PC-9 (cell line): ENCODE measurements at regions not wholly inside any gene's neighbourhood (a gene's known extent, or its start where the extent isn't known, plus 50 kb on each side); places are given as distances from the start of the nearest gene placed in this dataset.

ENCODE experiments used
- BruUV-seq: library from RNA; stranded (reverse); fragments of 400-500 nt; replicated peaks from 2 replicates; lab custom pipeline; 2021; lab: Mats Ljungman, UMichigan
- CTCF ChIA-PET: fragments of 300-600 bp; sonication (Branson Sonifier 250); formaldehyde crosslinking; loops from one replicate; lab custom pipeline; 2022; ENCODE audit warnings: antibody characterized with exemption; lab: Charles Lee
- POLR2A ChIA-PET: fragments of 300-600 bp; sonication (Branson Sonifier 250); formaldehyde crosslinking; loops from one replicate; lab custom pipeline; 2022; ENCODE audit warnings: antibody characterized with exemption; ENCODE audit not compliant: unreplicated experiment; lab: Charles Lee
- DNase-seq, 2 experiments: peaks; one replicate each; pipeline versions ENCODE4 v3.0.0 to v3.0.0-alpha.2; 2015 to 2022; ENCODE audit warnings: mixed read lengths in 1 of 2
- H2AFZ ChIP-seq: fragments of 200-600 bp; sonication (generic); 2 replicates; pipeline ENCODE4 v1.8.1; 2017; ENCODE audit warnings: antibody characterized with exemption
- H3F3A ChIP-seq: fragments of 200-600 bp; sonication (generic); 2 replicates; pipeline ENCODE4 v1.8.1; 2017; ENCODE audit warnings: antibody characterized with exemption, mild to moderate bottlenecking, low read depth; ENCODE audit not compliant: insufficient read depth
- H3K27ac ChIP-seq: fragments of 200-600 bp; sonication (generic); 2 replicates; pipeline ENCODE4 v1.6.1; 2016; ENCODE audit warnings: mixed run types
- H3K27me3 ChIP-seq: fragments of 200-600 bp; sonication (generic); 2 replicates; pipeline ENCODE4 v1.6.1; 2016; ENCODE audit warnings: low read depth, mixed run types; ENCODE audit not compliant: insufficient read depth
- H3K36me3 ChIP-seq: fragments of 200-600 bp; sonication (generic); 2 replicates; pipeline ENCODE4 v1.6.1; 2016; ENCODE audit warnings: low read depth, mixed run types
- H3K4me1 ChIP-seq: fragments of 200-600 bp; sonication (generic); replicated peaks from 2 replicates; pipeline ENCODE4 v1.6.1; 2016; ENCODE audit warnings: mixed run types; ENCODE audit not compliant: insufficient read depth
- H3K4me2 ChIP-seq: fragments of 200-600 bp; sonication (generic); 2 replicates; pipeline ENCODE4 v1.6.1; 2017; ENCODE audit warnings: mixed run types
- H3K4me3 ChIP-seq: fragments of 200-600 bp; sonication (generic); 2 replicates; pipeline ENCODE4 v1.6.1; 2016; ENCODE audit warnings: mixed run types
- H3K79me2 ChIP-seq: fragments of 200-600 bp; sonication (generic); 2 replicates; pipeline ENCODE4 v1.6.1; 2017; ENCODE audit warnings: low read depth, mixed run types
- H3K9me2 ChIP-seq: fragments of 200-600 bp; sonication (generic); 2 replicates; pipeline ENCODE4 v1.8.1; 2017; ENCODE audit warnings: mild to moderate bottlenecking; ENCODE audit not compliant: insufficient read depth
- H3K9me3 ChIP-seq: fragments of 200-600 bp; sonication (generic); 2 replicates; pipeline ENCODE4 v1.8.1; 2016; ENCODE audit warnings: low read depth; ENCODE audit not compliant: insufficient read depth
- H4K20me1 ChIP-seq: fragments of 200-600 bp; sonication (generic); 2 replicates; pipeline ENCODE4 v1.8.1; 2017; ENCODE audit not compliant: insufficient read depth
- EZH2 ChIP-seq: fragments of 200-600 bp; sonication (generic); IDR thresholded peaks from 2 replicates; pipeline ENCODE4 v1.8.0; 2017; ENCODE audit warnings: antibody characterized with exemption, low read depth
- intact Hi-C: fragments of 100-400 bp; cut with micrococcal nuclease; formaldehyde crosslinking; loops from one replicate; pipeline ENCODE4 v1.10.0; 2022; ENCODE audit not compliant: unreplicated experiment
- TF ChIP-seq, protein P1 (sequence below): fragments of 200-600 bp; sonication (generic); conservative IDR thresholded peaks from 2 replicates; pipeline ENCODE4 v1.6.1; 2017; ENCODE audit warnings: mixed run types, antibody characterized with exemption, mild to moderate bottlenecking, moderate library complexity

GRCh38 chr3:24033818-24034217, 88.7 kb downstream of the NR1D2 start:
- H3K36me3 ChIP-seq, result no peaks in the 10 kb centered on the region
- no peaks in the 10 kb centered on the region for H3K27me3 ChIP-seq
- H3K79me2 ChIP-seq, result no peaks in the 10 kb centered on the region
- no peak for TF ChIP-seq EZH2
- TF ChIP-seq, protein P1, sequence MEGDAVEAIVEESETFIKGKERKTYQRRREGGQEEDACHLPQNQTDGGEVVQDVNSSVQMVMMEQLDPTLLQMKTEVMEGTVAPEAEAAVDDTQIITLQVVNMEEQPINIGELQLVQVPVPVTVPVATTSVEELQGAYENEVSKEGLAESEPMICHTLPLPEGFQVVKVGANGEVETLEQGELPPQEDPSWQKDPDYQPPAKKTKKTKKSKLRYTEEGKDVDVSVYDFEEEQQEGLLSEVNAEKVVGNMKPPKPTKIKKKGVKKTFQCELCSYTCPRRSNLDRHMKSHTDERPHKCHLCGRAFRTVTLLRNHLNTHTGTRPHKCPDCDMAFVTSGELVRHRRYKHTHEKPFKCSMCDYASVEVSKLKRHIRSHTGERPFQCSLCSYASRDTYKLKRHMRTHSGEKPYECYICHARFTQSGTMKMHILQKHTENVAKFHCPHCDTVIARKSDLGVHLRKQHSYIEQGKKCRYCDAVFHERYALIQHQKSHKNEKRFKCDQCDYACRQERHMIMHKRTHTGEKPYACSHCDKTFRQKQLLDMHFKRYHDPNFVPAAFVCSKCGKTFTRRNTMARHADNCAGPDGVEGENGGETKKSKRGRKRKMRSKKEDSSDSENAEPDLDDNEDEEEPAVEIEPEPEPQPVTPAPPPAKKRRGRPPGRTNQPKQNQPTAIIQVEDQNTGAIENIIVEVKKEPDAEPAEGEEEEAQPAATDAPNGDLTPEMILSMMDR, result no peak
- H3K9me2 ChIP-seq, result no peaks in the 10 kb centered on the region
- no peak for DNase-seq
- H3K27ac ChIP-seq, result no peak overlapping the region
- H3K4me3 ChIP-seq, result no peak overlapping the region
- H2AFZ ChIP-seq, result no peak overlapping the region
- H3K4me1 ChIP-seq, result no peaks in the 10 kb centered on the region
- H3K4me2 ChIP-seq, result no peak overlapping the region
- ChIA-PET CTCF (no interaction called here), POLR2A (no interaction called here)
- no peaks in the 10 kb centered on the region for H3K9me3 ChIP-seq
- intact Hi-C loops, result no loop called here
- H4K20me1 ChIP-seq, result no peaks in the 10 kb centered on the region
- no TSS peak for BruUV-seq
- no peaks in the 10 kb centered on the region for H3F3A ChIP-seq

DNA sequence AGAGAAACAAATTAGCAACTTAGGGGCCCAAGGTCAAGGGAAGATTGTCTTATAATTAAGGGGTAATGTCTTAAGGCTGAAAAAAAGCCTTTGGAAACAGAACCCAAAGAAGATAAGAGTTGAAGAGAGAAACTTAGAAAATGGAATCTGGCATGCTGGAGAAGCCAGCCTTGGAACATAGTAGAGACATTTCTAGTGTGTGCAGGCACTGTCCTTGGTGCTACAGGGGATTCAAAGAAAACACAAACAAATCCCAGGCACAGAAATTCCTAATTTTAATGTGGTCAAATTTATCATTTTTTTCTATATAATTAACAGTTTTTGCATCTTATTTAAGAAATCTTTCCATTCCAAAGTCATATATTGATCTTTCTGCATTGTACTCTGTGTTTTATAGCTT, 89.4 kb downstream of the NR1D2 start:
- TF ChIP-seq EZH2, result no peak
- no peak overlapping the region for H2AFZ ChIP-seq
- H3K27ac ChIP-seq, result no peak overlapping the region
- intact Hi-C loops, result no loop called here
- no peaks in the 10 kb centered on the region for H4K20me1 ChIP-seq
- ChIA-PET CTCF (no interaction called here), POLR2A (no interaction called here)
- H3K9me2 ChIP-seq, result no peaks in the 10 kb centered on the region
- H3K4me2 ChIP-seq, result no peak overlapping the region
- H3K9me3 ChIP-seq, result no peaks in the 10 kb centered on the region
- no peak for DNase-seq
- no peak overlapping the region for H3K4me3 ChIP-seq
- H3K79me2 ChIP-seq, result no peaks in the 10 kb centered on the region
- no peaks in the 10 kb centered on the region for H3K4me1 ChIP-seq
- H3K27me3 ChIP-seq, result no peaks in the 10 kb centered on the region
- no TSS peak for BruUV-seq
- no peaks in the 10 kb centered on the region for H3F3A ChIP-seq
- H3K36me3 ChIP-seq, result no peaks in the 10 kb centered on the region

- Histone ChIP-seq H3K27ac (no peak overlapping the region), H3K9me2 (no peaks in the 10 kb centered on the region), H3K4me3 (no peak overlapping the region), H2AFZ (no peak overlapping the region), H3K79me2 (no peaks in the 10 kb centered on the region), H3K27me3 (no peaks in the 10 kb centered on the region), H3K4me1 (no peaks in the 10 kb centered on the region), H3K9me3 (no peaks in the 10 kb centered on the region), H3K36me3 (no peaks in the 10 kb centered on the region), H4K20me1 (no peaks in the 10 kb centered on the region), H3K4me2 (no peak overlapping the region), H3F3A (no peaks in the 10 kb centered on the region)
- no peak for TF ChIP-seq EZH2
- TF ChIP-seq, protein P1, result no peak
- POLR2A ChIA-PET, result no interaction called here
- intact Hi-C loops, result no loop called here
- CTCF ChIA-PET, result no interaction called here
- no TSS peak for BruUV-seq
- DNase-seq, result no peak
Observed at GRCh38 chr3:24037971-24038370, 92.9 kb downstream of the NR1D2 start.

DNA sequence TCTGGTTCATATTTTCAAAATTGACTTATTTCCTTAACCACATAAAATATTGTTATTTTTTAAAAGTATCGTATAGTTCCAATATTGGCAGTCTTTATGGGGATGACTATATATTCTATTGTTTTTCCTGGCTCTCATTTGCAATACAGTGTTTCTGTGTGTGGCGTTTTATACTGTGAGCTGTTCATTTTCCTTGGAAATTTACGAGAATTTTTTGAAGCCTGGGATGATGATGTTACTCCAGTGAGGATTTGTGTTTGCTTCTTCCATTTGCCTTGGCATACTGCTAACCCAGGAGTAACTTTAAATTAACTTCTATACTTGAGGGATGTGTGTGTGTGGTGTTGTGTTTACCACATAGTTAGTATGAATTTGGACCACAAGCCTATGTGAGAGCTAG, 95.2 kb downstream of the NR1D2 start:
- ChIA-PET CTCF (no interaction called here), POLR2A (no interaction called here)
- no peaks in the 10 kb centered on the region for H3F3A ChIP-seq
- H3K9me3 ChIP-seq, result no peaks in the 10 kb centered on the region
- H3K4me2 ChIP-seq, result no peak overlapping the region
- no peak for TF ChIP-seq EZH2
- TF ChIP-seq, protein P1, result no peak
- no peaks in the 10 kb centered on the region for H3K27me3 ChIP-seq
- intact Hi-C loops, result no loop called here
- H3K27ac ChIP-seq, result no peak overlapping the region
- H3K36me3 ChIP-seq, result no peaks in the 10 kb centered on the region
- DNase-seq, result no peak
- H3K4me3 ChIP-seq, result no peak overlapping the region
- H4K20me1 ChIP-seq, result no peaks in the 10 kb centered on the region
- BruUV-seq, result no TSS peak
- H3K9me2 ChIP-seq, result no peaks in the 10 kb centered on the region
- no peaks in the 10 kb centered on the region for H3K4me1 ChIP-seq
- H2AFZ ChIP-seq, result no peak overlapping the region
- H3K79me2 ChIP-seq, result no peaks in the 10 kb centered on the region
